Endodermal cell (in vitro differentiated cells): ENCODE measurements at regions not wholly inside any gene's neighbourhood (a gene's known extent, or its start where the extent isn't known, plus 50 kb on each side); places are given as distances from the start of the nearest gene placed in this dataset.

ENCODE experiments used
- DNase-seq: peaks from one replicate; pipeline ENCODE4 v3.0.0-alpha.2; 2017
- H3K27ac ChIP-seq: 2 replicates; pipeline ENCODE4 v1.5.1; 2013; ENCODE audit warnings: mild to moderate bottlenecking, low read depth, low read length, moderate library complexity
- H3K27me3 ChIP-seq: 2 replicates; pipeline ENCODE4 v1.6.1; 2013; ENCODE audit warnings: mild to moderate bottlenecking, low read length, moderate library complexity; ENCODE audit not compliant: insufficient read depth, control insufficient read depth, poor library complexity, severe bottlenecking
- H3K36me3 ChIP-seq: 2 replicates; pipeline ENCODE4 v1.7.0; 2013; ENCODE audit warnings: mild to moderate bottlenecking, low read length, moderate library complexity; ENCODE audit not compliant: control insufficient read depth, insufficient read depth
- H3K4me1 ChIP-seq: one replicate; pipeline ENCODE4 v1.7.0; 2013; ENCODE audit warnings: low read length; ENCODE audit not compliant: control insufficient read depth, insufficient read depth
- H3K4me3 ChIP-seq: 2 replicates; pipeline ENCODE4 v1.5.1; 2013; ENCODE audit warnings: mild to moderate bottlenecking, low read length, moderate library complexity
- H3K9ac ChIP-seq: 2 replicates; pipeline ENCODE4 v1.6.1; 2013; ENCODE audit warnings: mild to moderate bottlenecking, low read length, moderate library complexity; ENCODE audit not compliant: poor library complexity, severe bottlenecking; ENCODE audit errors: extremely low read depth
- H3K9me3 ChIP-seq: 2 replicates; pipeline ENCODE4 v1.6.1; 2013; ENCODE audit warnings: mild to moderate bottlenecking, low read length, moderate library complexity; ENCODE audit not compliant: control insufficient read depth
- H3K27ac Mint-ChIP-seq: 2 replicates; pipeline ENCODE4 v1.8.0; 2020; ENCODE audit warnings: mixed read lengths
- H3K27me3 Mint-ChIP-seq: 2 replicates; pipeline ENCODE4 v1.8.0; 2021; ENCODE audit warnings: mild to moderate bottlenecking, mixed read lengths; ENCODE audit not compliant: insufficient read depth
- H3K36me3 Mint-ChIP-seq: 2 replicates; pipeline ENCODE4 v1.8.0; 2020; ENCODE audit warnings: low read depth, mixed read lengths
- H3K4me1 Mint-ChIP-seq: 2 replicates; pipeline ENCODE4 v1.8.0; 2020; ENCODE audit warnings: mixed read lengths
- H3K4me3 Mint-ChIP-seq: 2 replicates; pipeline ENCODE4 v1.8.0; 2020; ENCODE audit warnings: mild to moderate bottlenecking, moderate library complexity, mixed read lengths
- H3K9me3 Mint-ChIP-seq: 2 replicates; pipeline ENCODE4 v1.8.0; 2020; ENCODE audit warnings: mild to moderate bottlenecking, mixed read lengths
- WGBS, 2 experiments: methylation state at CpG; one replicate each; pipeline versions ENCODE4 v1.1.5 to v1.1.7; 2013; ENCODE audit warnings: missing lambda C conversion rate in 2 of 2, mixed read lengths in 1 of 2; ENCODE audit not compliant: insufficient coverage in 1 of 2, insufficient read length in 1 of 2; 5-methylcytosine and 5-hydroxymethylcytosine counted together
- TF ChIP-seq, protein P1 (sequence below): fragments of 200-600 bp; sonication (generic); conservative IDR thresholded peaks from 2 replicates; pipeline ENCODE4 v1.5.0; 2021; ENCODE audit warnings: antibody characterized with exemption, mild to moderate bottlenecking

DNA sequence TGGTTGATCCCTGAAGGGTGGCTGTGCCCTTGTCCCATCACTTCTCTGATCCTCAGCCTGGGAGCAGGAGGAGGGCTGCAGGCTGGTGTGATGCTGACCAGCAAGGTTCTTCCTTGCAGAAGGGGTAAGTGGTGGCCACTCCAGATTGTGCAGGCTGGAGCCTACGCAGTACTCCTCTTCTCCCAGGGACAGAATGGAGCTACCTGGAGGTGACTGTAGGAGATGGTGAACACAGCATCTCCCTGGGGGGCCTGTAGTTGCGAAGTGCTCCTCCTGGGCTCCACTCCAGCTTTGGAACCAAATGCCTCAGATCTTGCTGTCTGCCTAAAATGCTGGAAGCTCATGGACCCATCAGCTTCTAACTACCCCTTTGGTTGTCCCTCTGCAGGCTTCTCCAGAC is 323.6 kb upstream of the PODXL start:
- no peak for DNase-seq
- Mint-ChIP-seq H3K4me3 (no peak overlapping the region), H3K4me1 (no peaks in the 10 kb centered on the region), H3K9me3 (peaks cover 6% of the 10 kb centered on the region), H3K27me3 (no peaks in the 10 kb centered on the region), H3K27ac (no peak overlapping the region), H3K36me3 (peaks cover 1% of the 10 kb centered on the region)
- WGBS, 2 experiments: 95 to 100% methylated on average over 1 to 2 of the region's 2 CpGs
- Histone ChIP-seq H3K9me3 (peaks cover 6% of the 10 kb centered on the region), H3K27ac (no peak overlapping the region), H3K4me3 (no peak overlapping the region), H3K9ac (no peak overlapping the region), H3K36me3 (no peaks in the 10 kb centered on the region), H3K4me1 (no peaks in the 10 kb centered on the region), H3K27me3 (no peaks in the 10 kb centered on the region)
- TF ChIP-seq, protein P1, sequence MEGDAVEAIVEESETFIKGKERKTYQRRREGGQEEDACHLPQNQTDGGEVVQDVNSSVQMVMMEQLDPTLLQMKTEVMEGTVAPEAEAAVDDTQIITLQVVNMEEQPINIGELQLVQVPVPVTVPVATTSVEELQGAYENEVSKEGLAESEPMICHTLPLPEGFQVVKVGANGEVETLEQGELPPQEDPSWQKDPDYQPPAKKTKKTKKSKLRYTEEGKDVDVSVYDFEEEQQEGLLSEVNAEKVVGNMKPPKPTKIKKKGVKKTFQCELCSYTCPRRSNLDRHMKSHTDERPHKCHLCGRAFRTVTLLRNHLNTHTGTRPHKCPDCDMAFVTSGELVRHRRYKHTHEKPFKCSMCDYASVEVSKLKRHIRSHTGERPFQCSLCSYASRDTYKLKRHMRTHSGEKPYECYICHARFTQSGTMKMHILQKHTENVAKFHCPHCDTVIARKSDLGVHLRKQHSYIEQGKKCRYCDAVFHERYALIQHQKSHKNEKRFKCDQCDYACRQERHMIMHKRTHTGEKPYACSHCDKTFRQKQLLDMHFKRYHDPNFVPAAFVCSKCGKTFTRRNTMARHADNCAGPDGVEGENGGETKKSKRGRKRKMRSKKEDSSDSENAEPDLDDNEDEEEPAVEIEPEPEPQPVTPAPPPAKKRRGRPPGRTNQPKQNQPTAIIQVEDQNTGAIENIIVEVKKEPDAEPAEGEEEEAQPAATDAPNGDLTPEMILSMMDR: no peak

GRCh38 chr7:131879424-131879823 is 323.0 kb upstream of the PODXL start:
- H3K9ac ChIP-seq: no peak overlapping the region
- Mint-ChIP-seq H3K36me3 (no peaks in the 10 kb centered on the region), H3K4me3 (no peak overlapping the region), H3K27ac (no peak overlapping the region), H3K4me1 (no peaks in the 10 kb centered on the region), H3K9me3 (no peaks in the 10 kb centered on the region), H3K27me3 (no peaks in the 10 kb centered on the region)
- H3K9me3 ChIP-seq: no peaks in the 10 kb centered on the region
- no peaks in the 10 kb centered on the region for H3K27me3 ChIP-seq
- no peaks in the 10 kb centered on the region for H3K36me3 ChIP-seq
- no peaks in the 10 kb centered on the region for H3K4me1 ChIP-seq
- TF ChIP-seq, protein P1: no peak
- 92 to 93% methylated on average over 2 to 4 of the region's 4 CpGs for WGBS, 2 experiments
- no peak for DNase-seq
- H3K4me3 ChIP-seq: no peak overlapping the region
- no peak overlapping the region for H3K27ac ChIP-seq

GRCh38 chr7:131878777-131879176 is 322.3 kb upstream of the PODXL start:
- H3K4me1 ChIP-seq: no peaks in the 10 kb centered on the region
- H3K4me3 ChIP-seq: no peak overlapping the region
- TF ChIP-seq, protein P1: no peak
- no peaks in the 10 kb centered on the region for H3K9me3 Mint-ChIP-seq
- WGBS, 2 experiments: 86 to 90% methylated on average over 1 to 2 of the region's 2 CpGs
- H3K4me3 Mint-ChIP-seq: no peak overlapping the region
- H3K9me3 ChIP-seq: no peaks in the 10 kb centered on the region
- no peaks in the 10 kb centered on the region for H3K4me1 Mint-ChIP-seq
- H3K27ac ChIP-seq: no peak overlapping the region
- no peak for DNase-seq
- no peak overlapping the region for H3K9ac ChIP-seq
- H3K27ac Mint-ChIP-seq: no peak overlapping the region
- H3K27me3 Mint-ChIP-seq: no peaks in the 10 kb centered on the region
- H3K36me3 ChIP-seq: no peaks in the 10 kb centered on the region
- no peaks in the 10 kb centered on the region for H3K36me3 Mint-ChIP-seq
- no peaks in the 10 kb centered on the region for H3K27me3 ChIP-seq
